GM10266 (cell line): ENCODE measurements at regions not wholly inside any gene's neighbourhood (a gene's known extent, or its start where the extent isn't known, plus 50 kb on each side); places are given as distances from the start of the nearest gene placed in this dataset.
"Not testable (repeated sequence)": the region's sequence is repeated elsewhere in the genome, so short reads cannot be mapped to it uniquely, and the experiment has no call there.

ENCODE experiments used
- DNase-seq: peaks from one replicate; pipeline ENCODE4 v3.0.0; 2012; ENCODE audit errors: extremely low spot score
- CTCF ChIP-seq: IDR thresholded peaks from 2 replicates; pipeline ENCODE4 v1.5.1; 2012; ENCODE audit warnings: mild to moderate bottlenecking, low read depth; ENCODE audit not compliant: control insufficient read depth, insufficient read depth; ENCODE audit errors: missing control alignments

- DNase-seq: no peak
- TF ChIP-seq CTCF: no peak
Observed at GRCh38 chr9:75289332-75289731, 201.0 kb downstream of the OSTF1 start.

GRCh38 chr9:75299324-75299723 lies 211.0 kb downstream of the OSTF1 start:
- no peak for DNase-seq
- TF ChIP-seq CTCF: no peak

- no peak for TF ChIP-seq CTCF
- no peak for DNase-seq
Observed at GRCh38 chr9:75333624-75334023, 245.3 kb downstream of the OSTF1 start.

- TF ChIP-seq CTCF: no peak
Observed at GRCh38 chr9:75358846-75359245, 270.5 kb downstream of the OSTF1 start.

GRCh38 chr9:75359638-75360037 lies 271.3 kb downstream of the OSTF1 start:
- TF ChIP-seq CTCF: no peak
- no peak for DNase-seq

More at GRCh38 chr9:75358846-75359245, 270.5 kb downstream of the OSTF1 start:
- no peak for DNase-seq

GRCh38 chr9:75360252-75360651 lies 271.9 kb downstream of the OSTF1 start:
- DNase-seq: no peak
- no peak for TF ChIP-seq CTCF

- not testable (repeated sequence) for DNase-seq
Observed at GRCh38 chr9:75362446-75362845, 274.1 kb downstream of the OSTF1 start.

GRCh38 chr9:75365196-75365595 lies 276.9 kb downstream of the OSTF1 start:
- no peak for TF ChIP-seq CTCF

More at GRCh38 chr9:75365196-75365595, 276.9 kb downstream of the OSTF1 start:
- no peak for DNase-seq
